GM23248 (cell line): ENCODE measurements at regions not wholly inside any gene's neighbourhood (a gene's known extent, or its start where the extent isn't known, plus 50 kb on each side); places are given as distances from the start of the nearest gene placed in this dataset.

ENCODE experiments used
- EZH2 ChIP-seq: fragments of 200-600 bp; sonication (generic); IDR thresholded peaks from 2 replicates; pipeline ENCODE4 v1.6.1; 2018; ENCODE audit warnings: antibody characterized with exemption, mild to moderate bottlenecking; ENCODE audit not compliant: insufficient read depth, poor library complexity, severe bottlenecking
- EZH2phosphoT487 ChIP-seq: fragments of 200-600 bp; sonication (generic); IDR thresholded peaks from 2 replicates; pipeline ENCODE4 v1.6.1; 2018; ENCODE audit warnings: antibody characterized with exemption, moderate library complexity, mild to moderate bottlenecking, low read depth; ENCODE audit not compliant: insufficient read depth

- TF ChIP-seq EZH2 (no peak), EZH2phosphoT487 (no peak)
These were observed 418.8 kb downstream of the OLFM4 start for GRCh38 chr13:53447456-53447855.
